NCI-H2227 treated with DMSO at 0.1 percent for 48 hours (cell line): ENCODE measurements at regions not wholly inside any gene's neighbourhood (a gene's known extent, or its start where the extent isn't known, plus 50 kb on each side); places are given as distances from the start of the nearest gene placed in this dataset.

Source experiments
- DNase-seq: peaks from one replicate; lab custom pipeline; 2025; lab: John Stamatoyannopoulos, UW

DNA sequence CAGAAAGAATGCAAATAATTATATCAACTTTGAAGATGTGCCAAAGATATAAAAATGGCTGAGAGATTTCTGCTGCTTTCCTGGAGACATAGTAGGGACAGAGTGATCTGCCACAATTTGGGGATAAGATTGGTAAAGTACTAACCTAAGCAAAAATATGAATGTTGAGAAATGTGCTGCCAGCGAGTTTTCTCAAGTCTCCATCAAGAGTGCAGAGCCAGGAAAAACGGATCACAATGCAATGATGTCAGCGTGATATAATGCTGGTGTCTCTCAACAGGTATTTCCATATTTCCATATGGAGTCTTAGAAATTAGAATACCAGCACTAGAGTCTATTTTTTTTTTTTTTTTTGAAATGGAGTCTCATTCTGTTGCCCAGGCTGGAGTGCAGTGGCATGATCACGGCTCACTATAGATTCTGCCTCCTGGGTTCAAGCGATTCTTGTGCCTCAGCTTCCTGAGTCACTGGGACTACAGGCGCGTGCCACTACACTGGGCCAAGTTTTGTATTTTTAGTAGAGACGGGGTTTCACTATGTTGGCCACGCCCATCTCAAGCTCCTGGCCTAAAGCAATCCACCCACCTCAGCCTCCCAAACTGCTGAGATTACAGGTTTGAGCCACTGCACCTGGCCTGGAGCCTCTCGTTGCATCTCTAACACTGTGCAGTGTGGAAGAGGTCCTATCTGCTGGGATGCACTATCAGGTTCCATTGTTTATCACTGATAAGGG lies 893.5 kb downstream of the TRIML1 start:
- no peak for DNase-seq

- DNase-seq = no peak
Measured at GRCh38 chr4:189033801-189034347, 894.6 kb downstream of the TRIML1 start.

- DNase-seq = no peak
Measured at GRCh38 chr4:189035091-189035490, 895.9 kb downstream of the TRIML1 start.

DNA sequence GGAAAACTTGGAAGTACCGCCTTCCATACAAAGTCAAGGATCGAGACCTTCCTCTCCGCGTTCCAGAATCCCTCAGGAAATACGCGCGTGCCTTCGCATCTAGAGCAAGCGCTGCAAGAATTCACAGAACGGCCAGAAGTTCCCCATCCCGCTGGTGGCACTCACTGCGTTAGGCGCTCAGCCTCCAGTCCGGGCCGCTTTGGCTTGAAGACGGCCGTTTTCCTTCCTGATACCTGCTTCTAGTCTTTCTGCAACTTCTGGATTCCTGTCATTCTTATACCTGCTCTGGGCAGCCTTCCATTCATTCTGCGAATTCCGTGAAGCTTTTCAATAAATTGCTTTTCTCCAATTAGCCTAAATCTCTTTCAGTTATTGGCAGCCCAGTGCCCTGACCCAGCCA lies 896.4 kb downstream of the TRIML1 start:
- DNase-seq = no peak

GRCh38 chr4:189036906-189037305 lies 897.7 kb downstream of the TRIML1 start:
- DNase-seq = no peak

- DNase-seq = no peak
Measured at GRCh38 chr4:189046642-189047041, 894.0 kb upstream of the FRG1 start.

DNA sequence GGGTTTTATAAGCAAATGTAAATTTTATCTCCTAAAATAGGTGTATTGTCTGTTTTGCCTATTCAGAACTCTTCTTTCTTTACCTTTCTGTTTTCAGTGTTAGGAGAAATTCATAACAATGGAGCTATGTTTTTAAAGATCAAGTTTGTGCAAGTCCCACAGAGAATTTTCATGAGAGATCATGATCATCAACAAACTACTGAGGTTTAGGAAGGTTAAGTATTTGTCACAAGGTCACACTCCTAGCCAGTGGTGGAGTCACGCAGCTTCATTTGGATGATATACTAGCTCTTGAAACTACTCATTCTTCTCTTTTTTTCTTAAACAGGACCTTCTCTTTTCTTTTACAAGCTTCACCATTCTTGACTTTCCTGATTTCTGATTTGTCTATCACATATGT lies 892.6 kb upstream of the FRG1 start:
- no peak for DNase-seq

DNA sequence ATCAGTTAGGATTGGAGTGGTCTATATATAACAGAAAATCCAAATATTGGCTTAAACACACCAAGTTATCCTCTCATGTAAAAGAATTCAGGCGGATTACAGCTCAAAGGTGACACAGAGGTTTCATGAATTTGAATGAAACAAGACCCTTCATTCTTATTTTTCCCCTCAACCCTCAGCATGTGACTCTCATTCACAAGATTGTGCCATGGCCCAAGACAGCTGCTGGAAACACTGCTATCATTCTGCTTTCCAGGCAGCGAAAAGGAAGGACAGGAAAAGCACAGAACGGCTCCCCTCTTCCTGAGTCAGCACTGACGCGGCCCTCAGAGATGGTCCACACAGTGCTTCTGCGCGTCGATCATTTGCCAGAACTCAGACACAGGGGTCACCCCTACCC lies 891.0 kb upstream of the FRG1 start:
- no peak for DNase-seq

DNA sequence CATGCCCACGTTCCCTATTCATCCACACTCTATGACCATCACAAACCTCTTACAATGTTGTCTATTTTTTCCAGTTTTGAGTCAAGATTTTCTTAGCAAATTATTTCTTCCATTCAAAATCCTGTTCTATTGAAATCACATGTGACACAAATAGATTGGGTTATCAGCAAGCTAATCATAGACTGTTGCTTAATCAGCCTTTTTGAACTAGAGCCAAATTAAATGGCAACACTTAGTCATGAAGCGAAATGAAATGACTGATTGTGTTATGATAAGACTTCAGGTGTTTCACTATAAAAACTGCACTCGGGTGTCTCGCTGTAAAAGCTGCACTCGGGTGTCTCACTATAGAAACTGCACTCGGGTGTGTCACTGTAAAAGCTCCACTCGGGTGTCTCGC lies 890.0 kb upstream of the FRG1 start:
- DNase-seq = no peak

GRCh38 chr4:189053621-189054020 lies 887.1 kb upstream of the FRG1 start:
- no peak for DNase-seq

DNA sequence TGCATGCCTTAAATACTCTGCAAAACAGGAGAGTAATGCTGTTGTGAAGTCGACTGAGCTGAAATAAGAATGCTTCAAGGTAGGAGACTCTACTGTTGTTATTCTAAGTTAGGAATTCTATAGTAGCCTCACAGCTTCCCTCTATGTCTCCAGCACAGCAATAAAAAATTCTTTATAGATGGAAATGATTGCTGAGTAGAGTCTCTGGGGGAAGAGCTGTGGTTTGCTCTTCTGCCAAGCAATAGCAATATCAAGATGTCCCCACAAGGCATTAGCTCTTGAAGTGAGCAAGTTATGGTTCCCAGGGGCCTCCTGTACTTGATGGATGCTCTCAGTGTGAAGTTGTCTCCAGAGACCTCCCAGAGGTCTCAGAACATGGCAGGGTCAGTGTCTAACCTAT lies 880.6 kb upstream of the FRG1 start:
- DNase-seq = no peak

- no peak for DNase-seq
Measured at GRCh38 chr4:189062047-189062820, 878.4 kb upstream of the FRG1 start.

- DNase-seq = no peak
Measured at GRCh38 chr4:189069772-189070171, 870.9 kb upstream of the FRG1 start.

- no peak for DNase-seq
Measured at GRCh38 chr4:189071241-189071640, 869.4 kb upstream of the FRG1 start.

GRCh38 chr4:189073739-189074138 lies 866.9 kb upstream of the FRG1 start:
- DNase-seq = no peak

DNA sequence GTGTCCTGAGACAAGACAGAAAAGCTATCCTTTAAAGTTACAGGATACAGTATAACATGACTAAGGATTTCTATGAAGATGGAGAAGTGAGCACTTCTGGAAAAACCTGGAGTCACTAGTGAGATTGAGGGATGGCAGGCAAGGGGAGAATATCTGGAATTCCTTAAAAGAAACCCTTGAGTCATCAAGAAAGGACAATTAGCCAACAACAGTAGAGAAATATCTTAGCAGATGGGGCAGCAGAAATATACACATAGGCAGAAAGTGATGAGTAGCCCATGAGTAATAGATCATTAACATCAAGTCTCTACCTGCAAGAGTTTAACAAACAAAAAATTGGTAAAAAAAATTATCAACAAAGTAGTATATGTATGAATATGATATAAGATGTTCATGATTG lies 858.8 kb upstream of the FRG1 start:
- no peak for DNase-seq

DNA sequence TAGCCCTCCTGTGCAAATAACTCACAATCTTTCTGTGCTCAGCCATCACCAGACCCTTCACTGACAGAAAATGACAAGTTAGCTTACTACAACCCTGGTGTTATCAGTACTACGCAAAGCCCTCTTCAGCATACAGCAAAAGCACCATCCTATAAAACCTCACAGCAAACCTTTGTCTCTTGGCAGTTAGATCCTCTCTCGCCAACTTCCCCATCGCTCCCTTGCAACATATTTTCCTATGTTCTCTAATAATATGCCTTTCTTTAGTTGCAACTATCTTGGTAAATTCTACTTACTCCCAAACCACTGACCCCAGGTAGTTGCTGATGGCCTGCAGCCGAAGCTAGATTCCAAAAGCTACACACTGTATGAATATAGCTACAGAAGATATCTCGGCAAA lies 856.9 kb upstream of the FRG1 start:
- DNase-seq = no peak

GRCh38 chr4:189084671-189085070 lies 856.0 kb upstream of the FRG1 start:
- no peak for DNase-seq

- DNase-seq = no peak
Measured at GRCh38 chr4:189087971-189088370, 852.7 kb upstream of the FRG1 start.

GRCh38 chr4:189088780-189089179 lies 851.9 kb upstream of the FRG1 start:
- no peak for DNase-seq

DNA sequence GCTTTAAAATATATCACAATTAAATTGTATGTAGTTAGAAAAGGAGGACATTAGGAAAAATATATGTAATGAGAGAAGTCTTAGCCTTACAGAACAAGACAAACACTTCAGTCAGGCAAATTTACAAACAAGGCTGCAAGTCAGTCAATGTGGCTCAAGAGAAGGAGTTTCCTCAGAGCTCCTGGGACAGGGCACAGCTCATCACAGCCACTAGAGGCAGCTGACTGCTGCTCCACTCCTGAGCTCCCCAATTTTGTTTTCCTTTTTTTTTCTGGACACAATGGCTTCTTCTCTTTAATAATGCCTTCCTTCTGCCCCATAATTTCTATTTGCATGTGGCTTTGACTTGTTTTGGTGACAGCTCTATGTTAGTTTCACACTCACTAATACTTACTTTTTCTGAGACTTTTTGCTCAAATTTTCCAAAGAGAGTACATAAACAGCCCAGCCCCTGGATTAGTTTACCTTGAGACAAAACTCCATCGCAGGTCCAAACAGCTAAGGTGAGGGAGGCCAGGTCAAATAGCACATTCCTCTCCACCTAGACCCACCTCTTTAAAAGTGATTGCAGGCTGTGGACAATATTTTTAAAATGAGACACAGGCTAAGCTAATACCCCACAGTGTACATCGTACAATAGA lies 850.4 kb upstream of the FRG1 start:
- DNase-seq = no peak

- DNase-seq = no peak
Measured at GRCh38 chr4:189092581-189092980, 848.1 kb upstream of the FRG1 start.

DNA sequence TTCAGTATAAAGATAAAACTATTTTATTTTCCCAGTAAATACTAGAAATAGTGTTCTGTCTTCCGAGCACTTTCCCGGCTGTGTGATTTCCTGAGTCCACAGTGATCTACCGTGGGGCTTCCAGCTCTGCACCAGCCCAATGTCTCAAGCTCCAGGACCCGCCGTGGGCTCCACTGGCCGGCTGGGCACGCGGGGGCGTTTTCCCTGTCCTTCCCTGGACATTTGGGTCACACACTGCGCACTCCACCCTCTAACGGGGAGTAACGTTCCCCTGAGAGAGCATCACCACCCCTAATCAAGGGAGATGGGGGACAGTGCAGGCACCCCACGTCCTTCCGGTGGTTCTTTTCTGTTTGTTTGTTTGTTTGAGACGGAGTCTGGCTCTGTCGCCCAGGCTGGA lies 844.6 kb upstream of the FRG1 start:
- no peak for DNase-seq
